Stimulated activated CD4-positive, alpha-beta T cell treated with anti-CD3 and anti-CD28 coated beads, Interleukin-15, amount 100 ng/mL, for 24 hours (primary cell): ENCODE measurements at regions not wholly inside any gene's neighbourhood (a gene's known extent, or its start where the extent isn't known, plus 50 kb on each side); places are given as distances from the start of the nearest gene placed in this dataset.
A peak's percentile ranks its signal among the peaks of the same experiment; 100 is the strongest.

Source experiments
- DNase-seq: peaks from one replicate; pipeline ENCODE4 v3.0.0-alpha.2; 2020

DNA sequence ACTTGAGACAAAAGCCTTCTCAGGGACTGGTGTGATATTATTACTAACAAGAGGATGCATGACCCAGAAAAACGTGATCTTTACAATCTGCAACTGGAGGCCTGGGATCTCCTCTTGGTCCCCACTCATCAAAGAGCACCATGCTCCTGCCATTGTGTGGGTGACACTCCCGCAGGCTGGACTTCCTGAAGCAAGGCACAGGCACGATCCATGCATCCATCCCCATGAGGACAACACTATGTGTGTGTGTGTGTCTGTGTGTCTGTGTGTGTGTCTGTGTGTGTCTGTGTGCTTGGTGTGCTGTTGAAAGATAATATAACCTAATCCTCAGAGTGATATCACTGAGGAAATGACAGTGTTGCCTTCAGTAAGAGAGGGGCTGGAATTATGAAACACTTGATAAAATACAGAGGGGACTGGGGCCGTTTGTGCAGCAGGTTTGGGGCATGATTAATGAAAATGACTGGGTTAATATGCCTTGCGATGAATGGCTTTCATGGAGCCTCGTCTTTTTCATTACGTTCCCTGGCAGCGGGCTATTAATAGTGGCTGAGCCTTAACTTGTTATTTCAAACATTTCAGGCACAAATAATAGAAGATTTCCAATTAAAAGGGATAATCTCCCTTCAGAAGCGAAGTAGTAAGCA lies 180.8 kb upstream of the TCERG1L start:
- DNase-seq, result no peak

DNA sequence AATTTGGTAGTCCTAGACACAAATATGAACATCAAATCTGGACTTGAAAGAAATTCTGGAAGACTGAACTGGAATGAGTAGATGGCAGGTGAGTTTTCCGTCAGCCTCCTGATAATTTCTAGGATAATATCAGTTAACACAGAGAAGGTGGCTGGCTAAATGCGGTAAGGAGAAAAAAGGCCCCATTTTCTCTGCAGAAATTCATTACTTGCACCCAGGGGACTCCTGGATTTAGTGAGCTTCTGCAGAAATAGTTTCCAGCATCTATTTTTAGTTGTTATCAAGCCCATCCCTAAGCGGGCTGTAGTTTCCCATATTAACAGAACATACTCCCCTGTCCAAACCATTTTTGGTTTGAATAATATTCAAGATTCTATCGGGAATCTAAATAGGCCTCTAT lies 181.9 kb upstream of the TCERG1L start:
- no peak for DNase-seq

DNA sequence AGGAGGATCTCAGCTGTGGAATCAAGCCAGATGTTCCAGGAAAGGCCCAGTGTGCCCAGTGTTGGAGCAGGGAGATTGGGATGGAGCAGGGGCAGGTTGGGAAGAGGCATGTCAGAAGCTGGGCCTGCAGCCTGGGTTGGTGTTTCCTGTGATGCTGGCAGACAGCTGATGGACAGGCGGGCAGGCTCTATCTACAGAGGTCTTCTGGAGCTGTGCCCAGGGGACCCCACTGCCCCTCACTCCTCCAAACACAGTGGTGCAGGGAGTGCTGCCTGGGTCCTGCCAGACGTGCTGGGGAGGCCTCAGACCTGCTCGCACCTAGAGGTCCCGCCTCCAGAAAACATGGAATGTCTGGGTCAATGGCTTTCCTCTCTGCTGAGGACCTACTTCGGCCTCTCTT lies 182.9 kb upstream of the TCERG1L start:
- no peak for DNase-seq

DNA sequence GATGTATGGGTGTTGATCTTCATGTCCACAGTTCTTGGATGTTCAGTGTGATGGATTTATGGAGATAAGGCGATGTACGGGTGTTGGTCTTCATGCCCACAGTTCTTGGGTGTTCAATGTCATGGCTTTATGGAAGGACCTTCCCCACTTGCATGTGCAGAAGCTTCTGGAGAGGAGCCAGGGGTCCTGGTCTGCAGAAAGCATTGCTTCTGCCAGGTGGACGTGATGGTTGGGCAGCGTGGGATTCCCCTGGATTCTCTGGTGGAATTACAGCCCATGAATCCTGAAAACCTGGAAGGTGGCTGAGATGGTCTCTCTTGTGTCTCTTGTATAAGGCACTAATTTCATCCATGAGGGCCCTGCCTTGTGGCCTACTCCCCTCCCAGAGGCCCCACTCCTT lies 183.7 kb upstream of the TCERG1L start:
- DNase-seq, result no peak

DNA sequence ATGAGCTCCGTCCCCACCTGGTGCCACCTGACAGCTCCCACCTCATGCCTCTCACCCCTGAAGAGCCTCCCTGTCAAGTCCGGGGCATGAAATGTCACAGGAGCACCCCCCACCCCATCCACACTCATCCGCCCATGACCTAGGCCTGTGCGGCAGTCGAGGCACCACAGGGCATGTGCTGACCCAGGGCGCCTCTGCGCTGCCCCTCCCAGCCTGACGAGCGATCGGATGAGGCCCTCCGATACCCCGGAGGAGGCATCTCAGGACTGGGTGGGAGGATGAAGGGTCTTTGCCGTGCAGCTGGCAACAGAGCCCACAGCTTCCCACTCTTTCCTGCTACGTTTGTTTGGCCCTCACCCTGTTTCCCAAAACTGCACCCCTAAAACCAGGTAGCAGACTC lies 184.4 kb upstream of the TCERG1L start:
- no peak for DNase-seq

DNA sequence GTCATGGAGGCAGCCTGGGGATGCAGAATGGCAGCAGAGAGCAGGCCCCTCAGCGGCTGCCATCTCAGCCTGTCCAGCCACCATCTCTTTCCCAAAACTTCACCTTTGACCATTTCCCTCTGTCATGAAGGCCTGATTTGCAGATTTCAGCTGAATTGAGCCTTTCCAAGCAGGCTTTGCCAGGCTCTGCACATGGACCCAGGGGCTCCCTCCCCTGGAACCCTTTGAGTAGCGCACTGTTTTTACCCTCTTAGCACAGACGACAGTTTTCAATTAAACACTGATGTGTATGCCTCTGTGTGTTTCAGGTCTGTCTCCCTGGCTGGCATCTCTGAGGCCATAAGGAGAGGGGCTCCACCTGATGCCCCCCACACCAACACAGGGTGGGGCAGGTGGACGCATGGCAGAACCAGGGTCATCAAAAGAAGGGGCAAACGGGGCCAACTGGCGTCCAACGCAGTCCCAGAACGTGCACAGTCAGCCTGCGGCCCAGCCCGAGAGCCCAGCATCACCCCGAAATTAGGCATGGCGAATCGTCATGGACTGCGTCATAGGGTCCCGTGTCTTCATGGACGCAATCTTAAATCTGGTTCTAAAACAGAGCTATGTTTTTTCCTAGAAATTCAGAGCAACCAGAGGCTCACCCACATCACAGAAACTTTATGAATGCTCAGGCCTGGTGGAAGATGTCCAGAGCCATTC lies 185.0 kb upstream of the TCERG1L start:
- DNase-seq, result no peak

DNA sequence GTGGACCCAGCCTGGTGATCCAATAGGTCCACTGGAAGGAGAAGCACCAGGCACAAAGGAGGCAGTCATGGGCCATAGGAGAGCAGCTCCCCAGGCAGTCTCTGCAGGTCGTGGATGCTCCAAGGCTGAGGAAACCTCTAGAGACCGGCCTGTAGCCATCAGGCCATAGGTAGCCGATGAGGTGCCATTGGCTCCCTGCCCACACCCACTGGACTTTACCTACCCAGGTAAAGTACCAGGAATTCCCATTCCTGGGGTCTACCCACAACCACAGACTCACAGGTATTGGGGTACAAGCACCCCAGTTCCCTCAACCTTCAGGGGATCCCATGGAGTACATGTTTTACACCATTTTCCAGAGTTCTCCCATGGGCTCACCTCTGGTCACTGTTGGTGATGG lies 188.0 kb upstream of the TCERG1L start:
- no peak for DNase-seq

DNA sequence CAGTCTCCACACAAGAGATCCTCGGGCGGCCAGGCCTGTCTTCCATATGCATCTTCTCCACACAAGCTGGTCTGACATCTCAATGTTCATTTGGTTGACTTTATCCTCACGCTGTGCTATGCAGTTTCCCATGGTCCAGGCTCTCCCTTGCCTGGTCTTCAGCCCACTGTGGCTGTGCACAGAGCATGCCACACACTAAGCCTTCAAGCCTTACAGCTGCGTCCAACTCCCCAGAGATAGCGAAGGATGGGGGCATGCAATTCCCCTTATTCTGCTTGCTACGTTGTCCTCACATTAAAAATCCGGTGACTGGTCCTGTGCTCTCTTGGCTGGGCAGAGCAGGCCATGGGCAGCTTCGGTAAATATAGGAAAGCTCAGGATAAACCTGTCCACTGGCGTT lies 188.7 kb upstream of the TCERG1L start:
- no peak for DNase-seq

DNA sequence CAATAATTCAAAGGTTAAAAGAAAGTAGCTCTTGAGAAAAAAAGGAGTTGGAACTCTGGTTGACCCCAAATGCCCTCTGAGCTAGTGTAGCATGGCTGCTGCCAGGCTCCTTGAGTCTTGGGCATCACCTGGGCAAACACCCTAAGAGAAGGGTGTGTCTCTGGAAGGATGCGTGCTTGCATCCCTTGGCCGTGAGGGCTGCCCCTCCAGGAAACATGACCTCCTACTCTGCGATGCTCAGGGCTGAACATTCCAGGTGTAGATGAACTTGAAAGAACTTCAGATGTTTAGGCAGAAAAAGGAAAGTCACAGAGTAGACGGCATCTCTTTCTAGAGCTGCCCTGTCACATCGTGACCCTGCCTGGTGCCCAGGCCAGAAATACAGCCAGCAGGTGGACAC lies 189.4 kb upstream of the TCERG1L start:
- DNase-seq, result no peak

DNA sequence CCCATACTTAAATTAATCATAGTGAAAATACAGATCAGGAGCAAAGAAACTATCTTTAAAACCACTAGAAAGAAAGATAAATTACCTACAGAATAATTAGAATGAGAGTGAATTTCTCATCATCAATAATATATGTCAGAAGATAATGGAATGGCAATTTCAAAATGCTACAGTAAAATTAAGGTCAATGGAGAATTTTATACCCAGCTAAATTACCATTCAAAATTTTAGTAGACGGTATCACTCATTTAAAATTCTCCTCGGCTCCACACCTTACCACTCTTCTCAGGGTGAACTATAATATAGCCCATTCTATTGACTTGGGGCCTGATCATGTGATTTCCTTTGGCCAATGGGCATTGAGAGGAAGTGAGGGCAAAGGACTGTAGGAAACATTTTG lies 192.5 kb upstream of the TCERG1L start:
- no peak for DNase-seq

DNA sequence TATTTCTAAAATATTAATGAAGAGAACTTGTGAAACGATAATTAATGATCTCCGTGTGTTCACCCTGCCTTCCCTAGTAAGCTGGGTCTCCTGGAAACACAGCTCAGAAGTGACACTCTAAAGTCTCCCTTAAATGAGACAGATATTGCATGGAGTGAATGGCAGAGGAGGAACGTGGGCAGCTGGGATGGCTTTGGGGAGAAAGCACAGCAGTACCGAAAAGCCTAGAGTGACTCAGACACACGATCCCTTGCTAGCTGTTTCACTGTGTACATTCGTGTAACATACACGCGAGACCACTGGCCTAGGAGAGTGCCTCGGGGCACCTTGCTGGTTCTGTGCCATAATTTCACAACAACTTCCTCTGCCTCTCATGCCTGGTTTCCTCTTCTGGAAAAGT lies 199.9 kb upstream of the TCERG1L start:
- DNase-seq, result no peak

DNA sequence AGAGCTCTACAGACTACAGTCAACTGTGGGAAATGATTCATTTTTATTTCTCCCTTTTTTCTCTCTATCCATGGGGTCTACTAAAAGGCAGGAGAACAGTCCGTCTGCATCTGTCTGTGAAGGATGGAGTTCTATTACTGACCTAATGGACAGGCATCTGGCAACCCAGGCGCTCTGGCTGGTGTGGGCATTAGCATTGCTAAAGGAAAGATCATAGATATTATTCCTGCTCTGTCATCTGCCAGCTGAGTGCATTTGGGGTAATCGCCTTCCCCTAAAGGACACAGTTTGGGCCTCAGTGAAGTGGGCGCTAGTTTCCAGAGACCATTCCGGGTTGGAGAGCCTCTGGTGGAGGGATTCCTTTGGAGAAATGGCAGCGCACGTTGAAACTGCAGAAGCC lies 201.3 kb upstream of the TCERG1L start:
- DNase-seq, result no peak

DNA sequence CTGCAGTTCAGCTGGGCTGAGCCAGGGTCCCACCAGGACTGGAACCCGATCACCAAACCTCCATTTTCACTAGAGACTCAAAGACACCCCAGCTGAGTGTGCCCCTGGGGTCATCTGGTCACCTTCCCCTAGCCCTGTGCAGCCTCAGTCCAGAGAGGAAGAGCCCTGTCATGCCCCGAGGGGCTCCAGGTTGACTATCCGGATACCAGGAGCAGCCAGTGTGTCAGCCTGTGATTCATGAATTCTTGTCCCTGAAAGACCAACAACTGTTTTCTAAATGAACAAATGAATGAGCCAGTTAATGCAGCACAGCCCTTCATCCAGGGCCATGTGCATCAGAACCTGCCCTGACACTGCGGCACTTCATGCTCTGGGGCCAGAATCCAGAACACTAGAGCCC lies 201.9 kb upstream of the TCERG1L start:
- no peak for DNase-seq

DNA sequence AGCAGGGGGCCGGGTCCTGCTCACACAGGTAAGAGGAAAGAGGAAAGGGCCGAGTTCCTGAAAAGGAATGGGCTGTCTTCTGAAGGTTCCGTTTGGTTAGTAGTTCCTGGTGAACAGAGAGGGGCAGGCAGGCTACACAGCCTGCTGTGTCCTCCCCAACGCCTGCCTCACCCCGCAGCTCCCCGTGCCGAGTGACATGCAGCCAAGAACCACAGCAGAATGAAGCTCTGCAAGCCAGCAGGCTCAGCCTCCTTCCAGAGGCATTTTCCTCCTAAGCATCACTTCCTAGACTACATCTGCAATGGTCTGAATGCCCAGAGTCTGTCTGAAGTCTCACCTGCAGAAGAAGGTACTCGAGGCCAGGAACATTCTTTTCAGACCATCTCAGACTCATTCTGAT lies 202.4 kb upstream of the TCERG1L start:
- DNase-seq, result no peak

DNA sequence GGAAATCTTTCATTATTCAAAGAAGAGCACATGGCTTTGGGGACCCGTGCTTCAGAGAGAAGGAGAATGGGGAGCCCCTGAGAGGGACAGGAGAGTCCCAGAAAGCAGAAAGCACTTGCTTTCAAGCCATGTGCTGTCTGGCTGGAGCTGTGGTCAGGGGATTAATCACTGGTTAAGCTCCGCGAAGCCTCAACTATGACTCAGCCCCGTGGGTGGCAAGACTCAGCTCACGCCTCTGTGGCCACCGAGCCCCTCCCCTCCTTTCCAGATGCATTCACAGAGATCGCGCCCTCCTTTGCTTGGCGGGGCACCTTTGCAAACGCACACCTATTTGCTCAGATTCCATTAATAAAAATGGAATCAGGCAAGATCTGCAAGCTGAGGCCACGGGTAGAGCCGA lies 202.9 kb upstream of the TCERG1L start:
- DNase-seq, result peak; percentile 31

DNA sequence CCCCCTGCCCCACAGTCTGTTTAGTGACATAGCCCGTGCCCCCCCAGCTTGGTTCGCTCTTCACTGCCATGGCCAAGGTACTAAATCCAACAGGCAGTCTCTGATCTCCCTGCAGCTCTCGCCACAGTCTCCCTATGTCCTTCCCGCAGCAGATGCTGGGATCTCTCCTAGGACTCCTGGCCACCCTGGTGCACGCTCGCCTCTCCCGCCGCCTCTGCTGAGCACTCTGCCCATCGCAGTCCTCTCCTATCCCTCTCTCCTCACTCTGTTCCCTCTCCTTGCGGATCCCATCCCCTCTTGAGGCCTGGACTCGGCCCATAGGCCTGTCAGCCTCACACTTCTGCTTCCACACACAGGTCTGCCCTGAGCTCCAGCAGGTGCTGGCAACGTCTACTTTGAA lies 204.8 kb upstream of the TCERG1L start:
- no peak for DNase-seq

DNA sequence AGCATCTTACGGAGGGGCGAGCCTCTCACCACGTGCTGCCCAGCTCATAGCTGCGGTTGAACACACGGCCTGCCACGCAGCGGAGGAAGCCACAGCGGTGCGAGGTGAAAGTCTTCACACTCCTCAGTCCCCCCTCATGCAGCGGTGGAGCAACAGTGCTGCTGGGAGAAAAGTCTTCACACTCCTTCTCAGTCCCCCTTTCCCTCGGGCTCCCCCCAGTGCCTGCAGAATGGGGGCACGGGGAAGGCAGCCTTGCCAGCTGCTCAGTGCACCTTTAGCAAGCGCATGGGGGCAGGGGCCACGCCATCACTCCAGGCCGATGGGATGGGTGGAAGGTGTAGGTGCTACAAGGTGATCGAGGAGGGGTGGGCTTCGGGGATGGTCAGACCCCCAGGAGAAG lies 206.3 kb upstream of the TCERG1L start:
- DNase-seq, result no peak

DNA sequence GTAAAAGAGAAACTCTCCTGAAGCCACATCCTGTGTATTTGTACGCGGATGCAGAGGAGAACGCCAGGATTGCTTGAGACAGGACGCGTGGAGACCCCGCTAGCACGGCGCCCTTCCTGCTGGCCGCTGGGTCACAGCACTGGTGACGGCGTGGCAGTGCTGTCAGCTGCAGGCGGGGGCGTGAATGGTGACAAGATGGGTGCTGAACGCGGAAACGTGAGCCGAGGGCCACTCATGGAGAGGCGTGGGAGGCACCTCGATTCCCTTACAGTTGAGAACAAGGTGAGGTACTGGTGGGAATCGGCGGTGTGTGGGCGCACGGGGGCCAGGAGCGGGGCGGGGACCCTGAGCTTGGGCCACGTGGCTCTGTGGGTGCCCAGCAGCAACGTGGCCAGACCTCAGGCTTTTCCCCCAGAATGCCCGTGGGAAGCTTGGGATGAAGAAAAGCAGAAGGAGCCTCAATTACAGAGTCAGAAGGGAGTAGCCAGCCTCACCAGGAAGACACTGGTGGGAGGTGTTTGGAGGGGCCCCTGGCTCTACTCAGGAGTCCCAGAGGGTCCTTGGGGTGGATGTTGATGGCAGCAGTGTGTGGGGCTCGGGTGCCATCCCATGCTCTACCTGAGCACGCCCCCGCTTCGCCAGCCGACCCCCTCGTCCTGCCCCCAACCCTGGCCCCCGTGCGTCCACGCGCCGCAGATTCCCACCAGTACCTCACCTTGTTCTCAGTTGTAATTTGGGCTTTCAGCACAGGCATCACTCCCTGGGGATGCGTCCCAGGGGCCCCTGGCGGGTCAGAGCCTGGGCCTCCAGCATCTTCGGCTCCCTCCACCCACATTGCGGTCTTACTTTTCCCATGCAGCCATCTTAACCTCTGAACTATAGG lies 208.4 kb upstream of the TCERG1L start:
- no peak for DNase-seq

DNA sequence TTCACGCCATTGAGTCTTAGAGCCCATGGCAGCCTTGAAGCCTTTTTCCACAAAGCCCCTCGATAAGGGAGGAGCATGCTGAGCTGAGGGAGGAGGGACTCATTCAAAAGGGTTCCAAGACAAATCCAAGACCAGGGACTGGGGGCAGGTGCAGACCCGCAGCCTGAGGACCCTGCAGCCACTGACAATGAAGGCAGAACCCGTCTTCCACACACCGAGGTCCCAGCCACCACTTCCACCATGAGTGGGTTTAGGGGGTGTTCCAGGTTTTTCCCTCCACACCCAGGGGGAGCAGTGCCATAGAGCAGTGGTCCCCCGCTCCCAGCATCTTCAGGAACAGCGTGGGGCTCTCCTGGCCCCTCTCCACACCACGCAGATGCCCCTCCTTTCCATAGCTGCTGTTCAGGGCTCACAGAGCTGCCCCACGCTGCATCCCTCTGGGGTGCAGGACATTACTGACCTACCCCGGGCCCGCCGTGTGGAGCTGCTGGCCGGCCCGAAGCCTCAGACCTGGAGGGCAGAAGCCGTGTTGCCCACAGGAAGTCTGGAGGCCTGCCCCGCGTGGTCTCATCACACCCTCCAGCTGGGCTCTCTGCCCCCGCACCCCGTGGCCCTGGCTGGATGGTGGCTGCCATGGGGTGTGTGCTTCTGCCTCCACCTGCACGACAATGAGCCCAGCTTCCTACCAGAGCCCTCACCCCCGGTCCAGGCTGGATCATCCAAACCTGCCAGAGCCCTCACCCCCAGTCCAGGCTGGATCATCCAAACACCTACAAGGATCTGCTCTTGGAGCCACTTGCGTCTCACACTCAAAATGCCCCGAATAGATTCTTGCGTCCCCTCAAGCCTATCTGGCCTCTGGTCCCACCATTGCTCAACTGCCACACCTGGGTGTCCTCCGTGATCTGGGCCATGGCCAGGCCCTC lies 220.0 kb upstream of the TCERG1L start:
- no peak for DNase-seq

DNA sequence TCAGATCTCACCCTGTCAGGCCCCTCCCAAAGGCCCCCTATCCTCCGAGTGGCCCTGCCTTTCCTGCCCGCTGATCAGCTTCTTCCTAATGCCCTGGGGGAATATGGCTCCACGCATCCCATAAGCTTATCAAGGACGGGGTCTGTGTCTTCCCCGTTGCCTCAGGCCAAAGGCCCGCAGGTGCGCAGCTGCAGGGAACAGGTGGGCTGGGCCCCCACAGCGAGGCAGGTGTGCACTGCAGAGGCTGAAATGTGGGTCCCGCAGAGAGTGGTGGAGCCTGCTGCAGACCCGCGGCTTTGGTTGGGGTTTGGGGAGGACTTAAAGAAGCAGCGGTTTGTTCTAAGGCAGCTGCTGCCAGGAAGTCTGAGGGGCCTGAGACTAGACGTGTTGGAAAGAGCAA lies 220.8 kb upstream of the TCERG1L start:
- DNase-seq, result no peak

DNA sequence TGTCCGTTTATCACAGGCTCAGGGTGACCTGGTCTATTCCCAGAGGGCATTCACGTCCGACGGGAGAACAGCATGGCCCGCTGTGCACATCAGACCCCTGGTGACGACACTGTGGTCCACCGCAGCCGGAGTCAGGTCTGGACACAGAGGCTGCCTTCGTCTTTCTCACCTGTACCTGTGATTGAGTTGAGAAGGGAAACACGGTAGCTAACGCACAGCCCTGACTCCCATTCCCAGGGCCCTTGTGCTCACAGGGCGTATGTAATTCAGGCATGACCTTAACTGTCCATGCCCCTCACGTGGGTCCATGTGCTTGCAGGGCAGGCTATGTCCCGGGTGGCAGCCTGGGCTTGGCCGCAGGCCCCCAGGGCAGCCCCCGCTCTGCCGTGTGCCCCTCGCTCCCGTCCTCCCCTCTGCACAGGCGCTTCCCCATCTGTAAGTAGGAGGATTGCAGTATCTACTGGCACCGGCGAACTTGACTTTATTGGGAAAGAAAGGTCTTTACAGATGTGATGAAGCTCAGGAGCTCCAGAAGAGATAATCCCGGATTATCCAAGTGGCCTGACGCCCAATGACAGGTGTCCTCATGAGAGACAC lies 221.3 kb upstream of the TCERG1L start:
- DNase-seq, result no peak

DNA sequence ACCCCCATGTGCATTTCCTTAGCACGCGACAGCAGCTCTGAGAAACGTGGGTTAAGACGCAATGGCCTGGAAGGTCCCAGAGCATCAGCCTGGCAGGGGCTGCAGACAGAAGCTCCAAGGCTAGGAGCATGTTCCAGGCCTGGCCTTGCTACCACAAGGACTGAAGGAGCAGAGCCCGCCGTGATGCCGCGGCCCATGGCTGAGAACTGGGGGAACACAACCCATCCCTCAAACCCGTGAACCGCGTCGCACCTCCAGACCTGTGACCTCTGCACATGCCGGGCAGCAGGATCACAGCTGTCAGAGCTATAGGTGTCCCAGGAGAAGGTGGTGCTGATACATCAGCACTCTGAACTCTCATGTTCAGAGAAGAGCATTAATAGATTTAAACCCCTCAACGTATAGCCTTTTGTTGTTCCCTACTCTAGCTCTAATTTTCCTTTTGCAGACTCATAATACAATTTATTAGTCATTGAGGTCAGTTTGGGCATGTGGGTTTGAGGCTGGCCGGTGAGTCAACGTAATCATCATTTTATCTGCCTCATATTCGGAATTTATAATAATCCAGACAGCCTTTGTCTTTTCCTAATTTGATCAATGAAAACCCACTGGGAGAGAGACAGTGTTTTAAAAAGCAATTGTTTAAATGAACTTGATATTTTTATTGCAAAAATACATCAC lies 222.5 kb upstream of the TCERG1L start:
- no peak for DNase-seq
